Skin of body (tissue), 1 donor: ENCODE measurements at regions not wholly inside any gene's neighbourhood (a gene's known extent, or its start where the extent isn't known, plus 50 kb on each side); places are given as distances from the start of the nearest gene placed in this dataset.

Experiments used
- DNase-seq: peaks from one replicate; lab custom pipeline; 2025; lab: John Stamatoyannopoulos, UW

GRCh38 chr4:166259081-166259480 lies 386.0 kb downstream of the TLL1 start:
- DNase-seq, result no peak

GRCh38 chr4:166274136-166274761 lies 401.2 kb downstream of the TLL1 start:
- DNase-seq, result no peak

- no peak for DNase-seq
Measured at GRCh38 chr4:166274775-166275174, 401.7 kb downstream of the TLL1 start.

GRCh38 chr4:166277401-166277800 lies 404.4 kb downstream of the TLL1 start:
- DNase-seq, result no peak

GRCh38 chr4:166277853-166278252 lies 404.8 kb downstream of the TLL1 start:
- no peak for DNase-seq

GRCh38 chr4:166279261-166279660 lies 406.2 kb downstream of the TLL1 start:
- no peak for DNase-seq

- DNase-seq, result no peak
Measured at GRCh38 chr4:166280642-166281041, 407.6 kb downstream of the TLL1 start.

GRCh38 chr4:166282081-166282770 lies 409.2 kb downstream of the TLL1 start:
- DNase-seq, result no peak

- no peak for DNase-seq
Measured at GRCh38 chr4:166284221-166284620, 411.2 kb downstream of the TLL1 start.

GRCh38 chr4:166290426-166290825 lies 417.4 kb downstream of the TLL1 start:
- DNase-seq, result no peak

GRCh38 chr4:166293556-166293955 lies 420.5 kb downstream of the TLL1 start:
- DNase-seq, result no peak

GRCh38 chr4:166301266-166301665 lies 428.2 kb downstream of the TLL1 start:
- no peak for DNase-seq

GRCh38 chr4:166308647-166309046 lies 435.6 kb downstream of the TLL1 start:
- DNase-seq, result no peak

- DNase-seq, result no peak
Measured at GRCh38 chr4:166309286-166309685, 436.2 kb downstream of the TLL1 start.

GRCh38 chr4:166311169-166311568 lies 438.1 kb downstream of the TLL1 start:
- no peak for DNase-seq

- no peak for DNase-seq
Measured at GRCh38 chr4:166312166-166312565, 439.1 kb downstream of the TLL1 start.

- no peak for DNase-seq
Measured at GRCh38 chr4:166314902-166315301, 441.9 kb downstream of the TLL1 start.

- DNase-seq, result no peak
Measured at GRCh38 chr4:166315721-166316467, 442.9 kb downstream of the TLL1 start.

GRCh38 chr4:166318810-166319525 lies 445.9 kb downstream of the TLL1 start:
- no peak for DNase-seq

- no peak for DNase-seq
Measured at GRCh38 chr4:166323250-166323649, 450.2 kb downstream of the TLL1 start.

GRCh38 chr4:166324321-166324720 lies 451.3 kb downstream of the TLL1 start:
- DNase-seq, result no peak
